Central memory CD4-positive, alpha-beta T cell (primary cell): ENCODE measurements at regions not wholly inside any gene's neighbourhood (a gene's known extent, or its start where the extent isn't known, plus 50 kb on each side); places are given as distances from the start of the nearest gene placed in this dataset.
A peak's percentile ranks its signal among the peaks of the same experiment; 100 is the strongest.
"Not testable (repeated sequence)": the region's sequence is repeated elsewhere in the genome, so short reads cannot be mapped to it uniquely, and the experiment has no call there.

ENCODE experiments used
- DNase-seq: peaks from one replicate; pipeline ENCODE4 v3.0.0; 2022

DNA sequence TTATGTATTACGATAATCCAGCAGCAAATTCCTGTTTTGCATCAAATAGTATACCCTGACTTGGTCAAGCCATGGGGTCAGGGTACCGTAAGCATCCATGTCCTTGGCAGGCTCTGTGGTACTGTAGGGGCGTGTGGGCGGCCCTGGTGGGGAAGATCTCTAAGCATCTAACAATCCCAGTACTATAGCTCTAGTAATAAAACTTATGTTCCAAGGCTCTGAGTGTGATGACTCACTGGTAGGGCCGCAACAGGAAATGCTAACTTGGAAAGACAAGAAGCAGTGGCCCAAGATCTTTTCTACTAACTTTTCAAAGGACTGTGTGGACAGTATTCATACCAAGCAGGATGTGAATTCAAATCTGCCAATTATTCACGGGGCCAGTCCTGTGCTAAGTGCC, 63.8 kb downstream of the CLEC18A start:
- not testable (repeated sequence) for DNase-seq

DNA sequence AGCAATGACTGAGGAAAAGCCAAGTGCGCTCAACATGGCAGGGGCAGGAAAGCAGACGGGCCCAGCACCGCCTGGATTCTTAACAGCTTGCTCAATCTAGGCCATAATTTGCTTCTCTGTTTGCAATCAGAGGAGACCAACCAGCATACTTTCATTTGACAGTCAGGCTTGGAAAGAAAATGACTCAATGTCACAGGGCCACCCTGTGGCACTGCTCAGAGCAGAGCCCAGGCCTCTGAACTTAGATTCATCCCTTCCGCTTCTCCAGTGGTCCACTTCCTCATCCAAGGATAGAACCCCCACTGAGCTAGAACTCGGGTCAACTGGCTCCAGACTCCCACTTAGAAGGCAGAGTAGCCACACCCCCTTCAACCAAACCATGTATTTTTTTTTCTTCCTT, 65.6 kb downstream of the CLEC18A start:
- DNase-seq: not testable (repeated sequence)

DNA sequence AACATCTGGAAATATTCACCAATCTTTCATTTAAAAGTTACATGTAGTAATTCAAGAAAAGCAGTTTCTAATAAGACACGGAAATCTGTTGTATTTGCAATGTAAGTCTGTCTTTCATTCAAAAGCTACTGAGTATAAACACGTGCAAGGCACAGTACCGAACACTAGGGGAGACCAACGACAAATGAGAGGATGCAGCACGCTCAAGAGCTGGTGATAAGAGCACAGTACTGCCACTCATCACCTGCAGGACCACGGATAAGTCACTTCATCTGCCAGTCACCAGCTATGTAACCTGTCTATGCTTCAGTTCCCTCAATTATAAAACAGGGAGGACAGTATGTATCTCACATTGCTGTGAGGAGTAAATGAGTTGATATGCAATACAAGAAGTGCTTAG, 67.1 kb downstream of the CLEC18A start:
- peak; percentile 64 for DNase-seq

DNA sequence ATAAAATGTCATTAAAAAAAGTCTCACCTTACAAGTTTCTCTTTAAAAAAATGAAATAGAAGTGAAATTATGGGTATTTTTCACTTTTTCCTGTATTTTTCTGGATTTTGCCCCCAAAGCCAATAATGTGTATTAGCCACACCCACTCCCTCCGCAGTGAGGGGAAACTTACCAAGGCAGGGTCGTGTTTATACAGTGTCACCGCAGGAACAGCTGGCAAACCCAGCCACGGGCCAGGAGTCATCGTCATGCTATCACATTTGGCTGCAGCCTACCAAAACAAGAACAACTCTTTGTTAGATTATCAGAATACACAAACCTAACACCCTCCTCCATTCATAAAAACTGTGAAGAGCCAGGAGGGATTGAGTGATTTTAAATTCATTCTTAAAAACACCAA, 72.1 kb downstream of the CLEC18A start:
- DNase-seq: not testable (repeated sequence)

DNA sequence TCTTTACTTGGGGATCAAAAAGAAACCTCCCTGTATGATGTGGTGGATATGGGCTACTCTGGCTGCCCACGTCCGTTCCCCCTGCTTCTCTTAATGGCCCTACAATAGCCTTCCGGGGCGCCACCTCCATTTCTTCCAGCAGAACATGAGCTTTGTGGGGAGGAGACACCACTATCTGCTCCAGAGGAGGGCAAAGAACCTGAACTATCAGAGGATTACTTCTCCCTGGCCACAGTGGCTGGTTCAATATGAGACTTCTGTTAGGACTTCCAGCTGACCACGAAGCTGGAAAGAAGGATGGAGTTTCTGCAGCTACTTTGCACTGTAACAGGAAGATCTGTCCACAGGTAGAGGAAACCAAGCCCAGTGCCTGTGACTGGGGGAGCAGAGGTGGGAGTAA, 72.8 kb downstream of the CLEC18A start:
- DNase-seq: not testable (repeated sequence)

DNA sequence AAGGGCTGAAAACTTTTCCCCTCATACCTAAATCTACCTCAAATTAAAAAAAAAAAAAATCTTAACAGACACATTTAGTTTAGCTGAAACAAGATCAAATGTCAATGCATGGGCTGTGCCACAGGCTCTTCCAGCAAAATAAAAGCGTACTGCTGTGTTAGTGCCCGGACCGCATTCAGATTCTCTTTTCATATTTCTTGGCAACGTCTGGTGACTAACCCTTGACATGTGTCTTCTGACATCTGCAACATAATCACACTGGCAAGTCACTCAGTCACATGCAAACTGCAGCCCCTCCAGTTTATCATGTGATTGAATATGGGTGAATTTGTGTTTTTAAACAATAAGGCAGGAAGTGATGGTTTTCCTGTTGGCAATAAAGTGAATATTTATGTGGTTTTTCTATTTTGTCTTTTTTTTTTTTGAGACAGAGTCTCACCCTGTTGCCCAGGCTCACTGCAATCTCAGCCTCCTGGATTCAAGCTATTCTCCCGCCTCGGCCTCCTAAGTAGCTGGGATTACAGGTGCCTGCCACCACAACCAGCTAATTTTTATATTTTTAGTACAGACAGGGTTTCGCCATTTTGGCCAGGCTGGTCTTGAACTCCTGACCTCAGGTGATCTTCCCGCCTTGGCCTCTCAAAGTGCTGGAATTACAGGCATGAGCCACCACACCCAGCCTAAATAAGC, 75.2 kb downstream of the CLEC18A start:
- DNase-seq: peak; percentile 82

DNA sequence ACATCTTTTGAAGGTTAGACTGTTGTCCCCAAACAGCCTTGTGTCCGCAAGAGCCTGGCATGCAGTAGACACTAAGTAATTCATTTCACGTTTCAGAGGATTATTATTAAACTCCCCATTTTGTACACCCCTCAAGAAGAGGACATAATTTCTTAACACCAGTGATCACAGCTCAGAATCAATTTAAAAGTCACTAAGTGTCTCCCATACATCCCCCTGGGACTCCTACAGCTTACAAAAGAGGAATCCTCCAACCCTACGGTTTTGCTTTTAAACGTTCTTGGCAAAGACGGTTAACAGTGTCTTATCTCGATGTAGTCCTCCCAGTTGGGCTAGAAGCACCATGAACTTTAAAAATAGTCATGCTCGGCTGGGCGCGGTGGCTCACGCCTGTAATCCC, 81.2 kb upstream of the PDPR start:
- DNase-seq: not testable (repeated sequence)

DNA sequence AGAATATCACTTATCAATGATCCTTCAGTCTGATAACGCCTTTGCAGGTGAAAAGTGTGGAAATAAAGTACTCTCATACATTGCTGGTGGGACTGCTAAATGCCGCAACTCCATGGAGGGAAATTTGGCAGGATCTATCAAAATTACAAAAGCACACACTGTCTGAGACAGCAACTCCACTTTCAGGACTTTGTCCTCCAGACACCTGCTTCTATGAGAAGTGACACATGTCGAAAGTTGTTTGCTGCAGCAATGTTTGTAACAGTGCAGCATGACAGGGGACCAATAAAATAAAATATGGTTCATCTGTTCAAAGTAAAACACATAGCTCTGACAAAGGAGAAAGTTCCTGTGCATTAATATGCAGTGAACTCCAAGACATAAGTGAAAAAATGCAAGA, 76.2 kb upstream of the PDPR start:
- not testable (repeated sequence) for DNase-seq

DNA sequence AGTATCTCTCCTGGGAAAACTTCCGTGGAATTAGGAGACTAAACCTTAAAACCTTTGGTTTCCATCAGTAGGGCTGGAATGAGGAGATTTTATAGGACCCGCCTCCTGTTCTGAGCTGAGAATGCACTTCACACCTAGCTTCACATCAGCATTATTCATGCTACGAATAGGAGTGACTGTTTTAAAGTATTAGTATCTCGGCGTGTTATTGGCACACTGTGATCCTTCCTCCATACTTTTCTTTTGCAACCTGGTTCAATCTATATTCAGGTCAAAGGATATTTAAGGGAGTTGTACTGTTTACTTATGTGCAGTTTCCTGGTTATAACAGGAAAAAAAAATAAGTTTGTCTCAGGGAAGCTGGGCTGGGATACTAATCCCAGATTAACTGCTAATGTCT, 73.6 kb upstream of the PDPR start:
- DNase-seq: not testable (repeated sequence)

DNA sequence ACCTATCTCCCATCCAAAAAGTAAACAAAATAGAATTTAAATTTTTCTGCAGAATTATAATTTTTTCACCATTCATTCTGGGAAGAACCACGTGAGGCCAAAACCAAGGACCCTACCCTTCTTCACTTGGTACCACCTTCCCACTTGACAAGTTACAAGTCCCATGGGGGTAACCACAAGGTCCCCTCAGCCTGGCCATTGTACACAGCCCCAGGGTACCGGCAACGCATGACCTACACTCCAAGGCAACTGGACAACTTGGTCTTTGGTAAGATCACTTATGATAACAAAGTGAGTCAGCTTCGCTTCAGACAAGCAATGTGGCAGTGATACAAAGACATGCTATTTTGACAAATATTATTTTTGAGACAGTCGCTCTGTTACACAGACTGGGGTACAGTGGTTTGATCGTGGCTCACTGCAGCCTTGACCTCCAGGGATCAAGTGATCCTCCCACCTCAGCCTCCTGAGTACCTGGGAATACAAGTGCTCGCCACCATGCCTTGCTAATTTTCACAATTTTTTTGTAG, 70.5 kb upstream of the PDPR start:
- not testable (repeated sequence) for DNase-seq

DNA sequence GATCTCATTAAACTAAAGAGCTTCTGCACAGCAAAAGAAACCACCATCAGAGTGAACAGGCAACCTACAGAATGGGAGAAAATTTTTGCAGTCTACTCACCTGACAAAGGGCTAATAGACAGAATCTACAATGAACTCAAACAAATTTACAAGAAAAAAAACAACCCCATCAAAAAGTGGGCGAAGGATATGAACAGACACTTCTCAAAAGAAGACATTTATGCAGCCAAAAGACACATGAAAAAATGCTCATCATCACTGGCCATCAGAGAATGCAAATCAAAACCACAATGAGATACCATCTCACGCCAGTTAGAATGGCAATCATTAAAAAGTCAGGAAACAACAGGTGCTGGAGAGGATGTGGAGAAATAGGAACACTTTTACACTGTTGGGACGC, 67.6 kb upstream of the PDPR start:
- not testable (repeated sequence) for DNase-seq

DNA sequence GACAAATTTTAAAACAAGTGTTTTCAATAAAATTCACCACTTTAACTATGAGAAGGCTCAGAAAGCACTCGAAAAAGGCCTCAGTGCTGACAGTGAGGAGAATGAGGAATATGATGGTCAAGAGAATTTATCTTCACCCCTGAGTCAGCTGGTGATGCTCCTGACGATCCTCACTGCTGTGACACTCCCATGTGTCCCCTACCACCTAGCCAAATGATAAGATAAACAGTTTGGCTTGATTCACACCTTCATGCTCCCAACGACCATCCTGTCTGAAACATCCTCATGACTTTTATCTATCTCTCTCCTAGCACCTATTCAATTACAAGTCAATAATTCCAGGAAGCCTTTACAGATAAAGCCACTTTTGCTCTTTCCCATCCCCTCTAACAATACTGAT, 66.0 kb upstream of the PDPR start:
- DNase-seq: not testable (repeated sequence)

DNA sequence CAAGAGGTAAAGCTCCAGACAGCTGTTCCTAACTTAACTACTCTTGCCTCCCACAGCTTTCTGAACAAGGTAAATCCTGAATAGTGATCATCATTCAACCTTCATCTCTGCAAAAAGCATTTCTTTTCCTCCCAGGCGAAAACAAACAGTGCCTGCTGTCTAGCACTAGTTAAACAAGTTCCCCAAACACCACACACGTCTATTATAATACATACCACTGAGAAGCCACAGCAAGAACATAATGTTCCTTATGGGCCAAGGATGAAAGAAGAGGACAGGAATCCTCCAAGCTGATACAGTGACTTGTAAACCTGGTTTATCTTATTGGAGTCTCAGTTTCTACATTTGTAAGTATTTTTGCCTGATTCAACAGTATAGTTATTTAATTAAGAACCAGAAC, 56.1 kb upstream of the PDPR start:
- not testable (repeated sequence) for DNase-seq

DNA sequence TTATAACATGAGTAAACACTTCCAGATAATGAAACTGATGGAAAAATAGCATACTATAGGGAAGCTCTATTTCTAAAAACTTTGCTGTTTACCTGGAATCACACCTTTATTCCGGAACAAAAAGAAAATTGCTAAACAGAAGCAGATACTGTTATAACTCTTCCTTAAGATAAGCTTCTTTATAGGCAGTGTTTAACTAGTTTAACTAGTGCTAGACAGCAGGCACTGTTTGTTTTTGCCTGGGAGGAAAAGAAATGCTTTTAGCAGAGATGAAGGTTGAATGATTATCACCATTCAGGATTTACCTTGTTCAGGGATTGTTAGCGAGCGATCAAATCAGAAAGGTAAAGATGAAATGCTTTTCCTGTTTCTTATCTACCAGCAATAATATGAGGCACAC, 54.7 kb upstream of the PDPR start:
- DNase-seq: not testable (repeated sequence)

DNA sequence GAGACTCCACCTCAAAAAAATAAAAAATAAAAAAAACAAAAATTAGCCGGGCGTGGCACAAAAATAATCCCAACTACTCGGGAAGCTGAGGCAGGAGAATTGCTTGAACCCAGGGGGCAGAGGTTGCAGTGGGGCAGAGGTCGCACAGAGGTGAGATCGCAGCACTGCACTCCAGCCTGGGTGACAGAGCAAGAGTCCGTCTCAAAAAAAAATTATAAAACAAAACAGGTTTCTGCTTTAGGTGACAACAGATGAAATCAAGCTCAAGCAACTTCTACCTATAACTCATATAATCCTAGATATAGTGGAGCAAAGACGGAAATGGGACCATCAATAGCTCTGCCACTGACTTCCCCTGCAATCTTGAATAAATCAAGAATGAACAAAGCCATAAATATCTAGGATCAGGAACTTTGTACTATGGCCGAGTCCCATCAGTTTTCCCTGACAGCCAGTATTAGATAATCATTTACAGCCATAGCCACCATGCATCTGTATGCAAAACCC, 53.6 kb upstream of the PDPR start:
- DNase-seq: not testable (repeated sequence)

DNA sequence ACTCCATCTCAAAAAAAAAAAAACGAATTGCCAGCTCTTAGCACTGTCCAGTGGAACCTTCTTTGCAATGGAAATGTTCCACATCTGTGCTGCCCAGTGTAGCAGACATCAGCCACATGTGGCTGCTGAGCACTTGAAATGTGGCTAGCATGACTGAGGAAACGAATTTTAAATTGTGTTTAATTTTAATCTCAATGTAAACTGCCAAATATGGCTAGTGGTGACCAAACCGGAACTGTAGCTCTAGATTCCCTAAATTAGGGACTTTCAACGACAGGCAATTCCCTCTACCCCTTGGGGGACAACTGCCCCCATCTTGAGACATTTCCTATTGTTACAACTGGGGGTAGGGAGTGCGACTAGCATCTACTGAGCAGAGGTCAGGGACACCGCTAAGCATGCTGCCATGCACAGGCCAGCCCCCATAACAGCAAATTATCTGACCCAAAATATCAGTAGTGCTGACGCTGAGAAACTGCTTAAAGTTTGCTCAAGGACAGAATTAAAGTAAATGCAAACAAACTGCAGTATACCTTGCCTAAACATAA, 52.4 kb upstream of the PDPR start:
- DNase-seq: not testable (repeated sequence)

DNA sequence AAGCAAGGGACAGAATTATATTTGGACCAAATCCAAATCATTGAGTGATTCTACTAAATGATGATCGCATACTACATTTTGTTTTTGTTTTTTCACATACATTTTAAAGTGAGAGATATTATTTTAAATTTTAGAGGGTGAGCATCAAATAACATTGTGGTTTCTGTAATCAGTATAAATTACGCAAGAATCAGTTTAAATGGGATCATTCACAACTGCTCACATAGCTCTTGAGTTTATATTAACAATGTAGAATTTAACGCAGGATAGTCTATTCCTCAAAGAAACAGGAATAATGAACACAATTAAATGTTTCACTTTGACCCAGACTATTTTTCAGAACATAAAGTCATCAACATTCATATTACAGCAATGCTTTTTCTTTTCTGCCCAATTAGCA, 51.2 kb upstream of the PDPR start:
- not testable (repeated sequence) for DNase-seq
